ENCODE measurements at regions not wholly inside any gene's neighbourhood (a gene's known extent, or its start where the extent isn't known, plus 50 kb on each side); places are given as distances from the start of the nearest gene placed in this dataset.
"Not testable (repeated sequence)": the region's sequence is repeated elsewhere in the genome, so short reads cannot be mapped to it uniquely, and the experiment has no call there.

- Mint-ChIP-seq H3K4me3 (ENCODE audit: unreplicated experiment) (no peak overlapping the region), H3K4me1 (ENCODE audit: insufficient read depth, unreplicated experiment) (no peaks in the 10 kb centered on the region), H3K27me3 (ENCODE audit: insufficient read depth, unreplicated experiment) (no peaks in the 10 kb centered on the region), H3K36me3 (ENCODE audit: insufficient read depth, unreplicated experiment) (no peaks in the 10 kb centered on the region), H3K27ac (ENCODE audit: low read depth, unreplicated experiment) (no peak overlapping the region), H3K9me3 (ENCODE audit: unreplicated experiment) (no peaks in the 10 kb centered on the region)
- intact Hi-C loops (cut with micrococcal nuclease) = no loop called here
- TF ChIP-seq CTCF (IDR thresholded peaks at IDR 0.05; ENCODE audit: unreplicated experiment) = no peak
- CTCF ChIA-PET = no interaction called here
- DNase-seq (ENCODE audit: unreplicated experiment) = no peak
- POLR2A ChIA-PET = no interaction called here
- no TSS peak for BruUV-seq (replicated peaks)
Measured at GRCh38 chr15:62413786-62414185, 248.7 kb upstream of the C2CD4B start.

- POLR2A ChIA-PET = no interaction called here
- H3K4me1 Mint-ChIP-seq (ENCODE audit: insufficient read depth, unreplicated experiment) = no peaks in the 10 kb centered on the region
- no peak for TF ChIP-seq CTCF (IDR thresholded peaks at IDR 0.05; ENCODE audit: unreplicated experiment)
- H3K36me3 Mint-ChIP-seq (ENCODE audit: insufficient read depth, unreplicated experiment) = no peaks in the 10 kb centered on the region
- no peaks in the 10 kb centered on the region for H3K27me3 Mint-ChIP-seq (ENCODE audit: insufficient read depth, unreplicated experiment)
- no peak for DNase-seq (ENCODE audit: unreplicated experiment)
- intact Hi-C loops (cut with micrococcal nuclease) = no loop called here
- CTCF ChIA-PET = interaction anchor here (0.5 to 0.6 kb wide), 3 partner anchors 161 to 660 kb away, joined by 3 read pairs; no protein-coding TSS in a partner anchor
- H3K9me3 Mint-ChIP-seq (ENCODE audit: unreplicated experiment) = no peaks in the 10 kb centered on the region
- no peak overlapping the region for H3K27ac Mint-ChIP-seq (ENCODE audit: low read depth, unreplicated experiment)
- H3K4me3 Mint-ChIP-seq (ENCODE audit: unreplicated experiment) = no peak overlapping the region
- no TSS peak for BruUV-seq (replicated peaks)
Measured at GRCh38 chr15:62415498-62415897, 250.4 kb upstream of the C2CD4B start.

GRCh38 chr15:62416526-62416925 is 251.4 kb upstream of the C2CD4B start:
- intact Hi-C loops (cut with micrococcal nuclease) = no loop called here
- no peak for DNase-seq (ENCODE audit: unreplicated experiment)
- no peak overlapping the region for H3K27ac Mint-ChIP-seq (ENCODE audit: low read depth, unreplicated experiment)
- H3K4me3 Mint-ChIP-seq (ENCODE audit: unreplicated experiment) = no peak overlapping the region
- POLR2A ChIA-PET = no interaction called here
- H3K9me3 Mint-ChIP-seq (ENCODE audit: unreplicated experiment) = no peaks in the 10 kb centered on the region
- H3K4me1 Mint-ChIP-seq (ENCODE audit: insufficient read depth, unreplicated experiment) = no peaks in the 10 kb centered on the region
- no peak for TF ChIP-seq CTCF (IDR thresholded peaks at IDR 0.05; ENCODE audit: unreplicated experiment)
- BruUV-seq (replicated peaks) = no TSS peak
- H3K36me3 Mint-ChIP-seq (ENCODE audit: insufficient read depth, unreplicated experiment) = no peaks in the 10 kb centered on the region
- H3K27me3 Mint-ChIP-seq (ENCODE audit: insufficient read depth, unreplicated experiment) = no peaks in the 10 kb centered on the region
- CTCF ChIA-PET = interaction anchor here (0.6 kb wide), 1 partner anchor 243 kb away, joined by 3 read pairs; no protein-coding TSS in a partner anchor

GRCh38 chr15:62417439-62417838 is 252.4 kb upstream of the C2CD4B start:
- ChIA-PET POLR2A (no interaction called here), CTCF (interaction anchor here (0.6 kb wide), 1 partner anchor 242 kb away, joined by 3 read pairs; no protein-coding TSS in a partner anchor)
- intact Hi-C loops (cut with micrococcal nuclease) = no loop called here
- Mint-ChIP-seq H3K36me3 (ENCODE audit: insufficient read depth, unreplicated experiment) (no peaks in the 10 kb centered on the region), H3K4me1 (ENCODE audit: insufficient read depth, unreplicated experiment) (no peaks in the 10 kb centered on the region), H3K4me3 (ENCODE audit: unreplicated experiment) (no peak overlapping the region), H3K27ac (ENCODE audit: low read depth, unreplicated experiment) (no peak overlapping the region), H3K9me3 (ENCODE audit: unreplicated experiment) (no peaks in the 10 kb centered on the region), H3K27me3 (ENCODE audit: insufficient read depth, unreplicated experiment) (no peaks in the 10 kb centered on the region)
- TF ChIP-seq CTCF (IDR thresholded peaks at IDR 0.05; ENCODE audit: unreplicated experiment) = no peak
- BruUV-seq (replicated peaks) = no TSS peak
- no peak for DNase-seq (ENCODE audit: unreplicated experiment)

- CTCF ChIA-PET = interaction anchor here (0.9 kb wide), 1 partner anchor 358 kb away, joined by 3 read pairs; the partner anchor contains the start of gene VPS13C
- BruUV-seq (replicated peaks); POLR2A ChIA-PET; H3K36me3 Mint-ChIP-seq (ENCODE audit: insufficient read depth, unreplicated experiment); H3K27me3 Mint-ChIP-seq (ENCODE audit: insufficient read depth, unreplicated experiment); H3K4me3 Mint-ChIP-seq (ENCODE audit: unreplicated experiment); H3K27ac Mint-ChIP-seq (ENCODE audit: low read depth, unreplicated experiment); DNase-seq (ENCODE audit: unreplicated experiment); H3K9me3 Mint-ChIP-seq (ENCODE audit: unreplicated experiment); intact Hi-C loops (cut with micrococcal nuclease); H3K4me1 Mint-ChIP-seq (ENCODE audit: insufficient read depth, unreplicated experiment): not testable (repeated sequence)
Measured at GRCh38 chr15:62418496-62418895, 253.4 kb upstream of the C2CD4B start.
